ENCODE measurements at regions not wholly inside any gene's neighbourhood (a gene's known extent, or its start where the extent isn't known, plus 50 kb on each side); places are given as distances from the start of the nearest gene placed in this dataset.

DNA sequence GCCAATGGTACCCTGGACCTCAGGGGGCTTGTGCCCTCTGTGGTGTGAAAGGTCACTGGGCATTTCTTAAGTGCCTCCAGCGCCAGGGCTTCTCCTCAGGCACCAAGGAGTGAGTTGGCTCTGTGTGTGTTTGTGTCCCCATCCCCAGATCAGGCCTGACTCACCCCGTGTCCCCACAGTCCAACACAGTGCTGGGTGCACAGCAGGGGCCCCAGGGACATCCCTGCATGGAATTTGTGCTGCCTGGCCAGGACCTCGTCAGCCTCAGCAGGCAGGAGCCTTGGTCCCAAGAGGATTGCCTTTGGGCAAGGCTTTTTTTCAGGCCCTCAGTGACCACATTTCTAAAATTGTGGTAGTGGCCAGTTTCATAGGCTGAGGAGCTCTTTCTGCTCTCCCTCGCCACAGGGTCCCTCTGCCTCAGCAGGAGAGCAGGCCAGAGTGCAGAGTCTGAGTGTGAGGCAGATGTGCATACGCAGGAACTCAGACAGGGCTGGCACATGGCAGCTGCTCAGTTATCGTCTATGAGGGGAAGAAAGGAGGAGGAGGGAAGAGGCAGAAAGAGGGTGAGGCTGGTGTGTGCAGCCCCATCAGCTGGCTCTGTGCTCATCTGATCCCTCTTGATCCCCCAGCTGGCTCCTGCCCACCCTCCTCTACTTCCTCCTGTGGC is 215.6 kb downstream of the RPLP1 start:
- ATAC-seq: no peak
- Histone ChIP-seq H3K4me1 (peaks cover 0 to 36% (median 0%) of the 10 kb centered on the region in 3 donors), H3K9me3 (no peaks in the 10 kb centered on the region), H3K27me3 (peaks cover 23% of the 10 kb centered on the region), H3K36me3 (no peaks in the 10 kb centered on the region), H3K4me3 (no peak overlapping the region), H3K27ac (no peak overlapping the region)
- no peak for TF ChIP-seq POLR2AphosphoS5 (IDR thresholded peaks at IDR 0.05)
- no peak for TF ChIP-seq EP300 (IDR thresholded peaks at IDR 0.05)
- no peak for TF ChIP-seq CTCF (IDR thresholded peaks at IDR 0.05)
- no peak for TF ChIP-seq POLR2A (IDR thresholded peaks at IDR 0.05)
- WGBS, 2 donors (ENCODE audit: low coverage in 1 of 2): 78% methylated on average over 2 of the region's 6 CpGs; no CpG with 5 or more reads in 1 of the 2 donors

- H3K9me3 ChIP-seq: no peaks in the 10 kb centered on the region
- peaks cover 0 to 36% (median 0%) of the 10 kb centered on the region in 3 donors for H3K4me1 ChIP-seq
- TF ChIP-seq CTCF (IDR thresholded peaks at IDR 0.05) (no peak), POLR2A (IDR thresholded peaks at IDR 0.05) (no peak), EP300 (IDR thresholded peaks at IDR 0.05) (no peak), POLR2AphosphoS5 (IDR thresholded peaks at IDR 0.05) (no peak)
- peaks cover 16% of the 10 kb centered on the region for H3K27me3 ChIP-seq
- H3K36me3 ChIP-seq: no peaks in the 10 kb centered on the region
- H3K27ac ChIP-seq: no peak overlapping the region
- no peak overlapping the region for H3K4me3 ChIP-seq
- WGBS, 2 donors (ENCODE audit: low coverage in 1 of 2): 67% methylated on average over 1 of the region's 4 CpGs; no CpG with 5 or more reads in 1 of the 2 donors
- ATAC-seq: no peak
Observed at GRCh38 chr15:69668963-69669362, 216.3 kb downstream of the RPLP1 start.

DNA sequence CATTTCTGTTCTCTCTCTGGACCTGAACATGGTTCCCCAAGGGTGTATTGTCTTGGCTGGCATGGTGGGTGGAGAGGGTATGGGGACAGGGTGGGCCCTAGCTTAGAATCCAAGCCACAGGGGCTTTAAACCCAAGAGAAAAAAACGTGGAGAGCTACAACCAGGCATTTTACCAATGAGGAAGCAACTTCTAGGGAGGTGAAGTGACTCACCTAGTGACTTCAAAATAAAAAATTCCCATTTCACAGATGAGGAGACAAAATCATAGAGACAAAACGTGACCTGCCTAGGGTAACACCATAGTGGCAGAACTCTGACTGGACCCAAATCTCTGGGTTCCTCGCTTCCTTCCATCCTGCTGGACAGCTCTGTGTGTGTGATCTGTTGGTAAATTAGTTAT is 216.8 kb downstream of the RPLP1 start:
- 80 to 87% methylated on average over 2 to 3 of the region's 3 CpGs for WGBS, 2 donors (ENCODE audit: low coverage in 1 of 2)

GRCh38 chr15:69673291-69673881 is 220.8 kb downstream of the RPLP1 start:
- Histone ChIP-seq H3K4me1 (peaks cover 0 to under 1% (median 0%) of the 10 kb centered on the region in 3 donors), H3K4me3 (no peak overlapping the region), H3K9me3 (no peaks in the 10 kb centered on the region), H3K36me3 (no peaks in the 10 kb centered on the region), H3K27me3 (peaks cover 17% of the 10 kb centered on the region), H3K27ac (no peak overlapping the region)
- WGBS, 2 donors (ENCODE audit: low coverage in 1 of 2): 60 to 61% methylated on average over 8 to 11 of the region's 11 CpGs
- TF ChIP-seq POLR2AphosphoS5 (IDR thresholded peaks at IDR 0.05) (no peak), CTCF (IDR thresholded peaks at IDR 0.05) (no peak), EP300 (IDR thresholded peaks at IDR 0.05) (no peak), POLR2A (IDR thresholded peaks at IDR 0.05) (no peak)
- no peak for ATAC-seq

More for the DNA sequence above, 216.8 kb downstream of the RPLP1 start:
- Histone ChIP-seq H3K9me3 (no peaks in the 10 kb centered on the region), H3K4me3 (no peak overlapping the region), H3K36me3 (no peaks in the 10 kb centered on the region), H3K27ac (no peak overlapping the region), H3K4me1 (peaks cover 0 to 31% (median 0%) of the 10 kb centered on the region in 3 donors), H3K27me3 (peaks cover 11% of the 10 kb centered on the region)
- TF ChIP-seq EP300 (IDR thresholded peaks at IDR 0.05) (no peak), POLR2A (IDR thresholded peaks at IDR 0.05) (no peak), POLR2AphosphoS5 (IDR thresholded peaks at IDR 0.05) (no peak), CTCF (IDR thresholded peaks at IDR 0.05) (no peak)
- no peak for ATAC-seq

DNA sequence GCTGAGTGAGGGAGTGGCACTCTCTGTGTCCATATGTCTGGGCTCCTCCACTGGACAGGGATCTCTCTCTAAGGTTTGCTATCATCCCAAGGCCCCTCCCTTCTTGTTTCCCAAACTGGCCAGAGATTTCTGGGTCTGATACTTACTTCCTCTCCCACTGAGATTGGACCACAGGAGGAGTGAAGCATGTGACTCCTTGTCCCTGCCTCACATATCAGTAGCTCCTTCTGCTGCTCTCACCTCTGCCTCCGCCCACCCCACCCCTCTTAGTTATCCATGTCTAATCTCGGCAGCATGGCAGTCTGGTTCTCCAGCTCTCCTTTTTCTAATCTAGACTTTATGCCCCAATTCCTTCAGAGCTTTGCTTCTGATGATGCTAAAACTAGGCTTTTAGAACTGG is 223.1 kb downstream of the RPLP1 start:
- 70 to 73% methylated on average over 2 of the region's 2 CpGs for WGBS, 2 donors (ENCODE audit: low coverage in 1 of 2)

More for the DNA sequence above, 223.1 kb downstream of the RPLP1 start:
- peaks cover 17% of the 10 kb centered on the region for H3K27me3 ChIP-seq
- no peak overlapping the region for H3K4me3 ChIP-seq
- ATAC-seq: no peak
- H3K9me3 ChIP-seq: no peaks in the 10 kb centered on the region
- H3K4me1 ChIP-seq: no peaks in the 10 kb centered on the region
- H3K36me3 ChIP-seq: no peaks in the 10 kb centered on the region
- no peak overlapping the region for H3K27ac ChIP-seq
- TF ChIP-seq EP300 (IDR thresholded peaks at IDR 0.05) (no peak), POLR2AphosphoS5 (IDR thresholded peaks at IDR 0.05) (no peak), POLR2A (IDR thresholded peaks at IDR 0.05) (no peak), CTCF (IDR thresholded peaks at IDR 0.05) (no peak)

All from gastroesophageal sphincter (tissue), 4 donors.